HepG2 (cell line): ENCODE measurements at regions not wholly inside any gene's neighbourhood (a gene's known extent, or its start where the extent isn't known, plus 50 kb on each side); places are given as distances from the start of the nearest gene placed in this dataset.
A peak's percentile ranks its signal among the peaks of the same experiment; 100 is the strongest.

ENCODE experiments used
- ARID3A ChIP-seq: IDR thresholded peaks from 2 replicates; pipeline ENCODE4 v1.6.1; 2012; ENCODE audit warnings: low read depth, low read length, improper control_type of control experiment
- ATAD3A ChIP-seq: sonication (generic); formaldehyde crosslinking; IDR thresholded peaks from 2 replicates; pipeline ENCODE4 v1.4.0; 2020; ENCODE audit warnings: missing genetic modification reagents
- DNMT3B ChIP-seq: conservative IDR thresholded peaks from 2 replicates; pipeline ENCODE4 v1.6.1; 2016; ENCODE audit warnings: missing biosample characterization, control low read depth
- FLYWCH1 ChIP-seq: sonication (generic); formaldehyde crosslinking; IDR thresholded peaks from 2 replicates; pipeline ENCODE4 v1.8.1; 2023; ENCODE audit warnings: mild to moderate bottlenecking, missing genetic modification reagents
- FOSL1 ChIP-seq: sonication (generic); formaldehyde crosslinking; IDR thresholded peaks from 2 replicates; pipeline ENCODE4 v1.9.0; 2021; ENCODE audit warnings: missing genetic modification reagents, borderline replicate concordance
- JUND ChIP-seq: sonication (generic); formaldehyde crosslinking; IDR thresholded peaks from 2 replicates; pipeline ENCODE4 v1.8.0; 2022; ENCODE audit warnings: mild to moderate bottlenecking, missing genetic modification reagents
- KMT2A ChIP-seq: sonication (generic); formaldehyde crosslinking; IDR thresholded peaks from 2 replicates; pipeline ENCODE4 v1.4.0; 2020; ENCODE audit warnings: missing genetic modification reagents
- MATR3 ChIP-seq: sonication (generic); formaldehyde crosslinking; IDR thresholded peaks from 2 replicates; pipeline ENCODE4 v1.4.0; 2020; ENCODE audit warnings: missing genetic modification reagents
- MLXIP ChIP-seq: sonication (generic); formaldehyde crosslinking; IDR thresholded peaks from 2 replicates; pipeline ENCODE4 v1.9.0; 2021; ENCODE audit warnings: missing genetic modification reagents, borderline replicate concordance
- STAG1 ChIP-seq: sonication (generic); formaldehyde crosslinking; IDR thresholded peaks from 2 replicates; pipeline ENCODE4 v1.4.0; 2020; ENCODE audit warnings: missing genetic modification reagents
- UBTF ChIP-seq: sonication (generic); formaldehyde crosslinking; IDR thresholded peaks from 2 replicates; pipeline ENCODE4 v1.4.0; 2020; ENCODE audit warnings: mild to moderate bottlenecking, missing genetic modification reagents
- ZFP90 ChIP-seq: sonication (generic); formaldehyde crosslinking; IDR thresholded peaks from 2 replicates; pipeline ENCODE4 v1.8.0; 2022; ENCODE audit warnings: missing genetic modification reagents, mild to moderate bottlenecking, inconsistent platforms, borderline replicate concordance
- ZNF558 ChIP-seq: sonication (generic); formaldehyde crosslinking; IDR thresholded peaks from 2 replicates; pipeline ENCODE4 v1.9.0; 2022; ENCODE audit warnings: mild to moderate bottlenecking, missing genetic modification reagents, borderline replicate concordance
- ZNF577 ChIP-seq: sonication (generic); formaldehyde crosslinking; IDR thresholded peaks from 2 replicates; pipeline ENCODE4 v1.4.0; 2020; ENCODE audit warnings: mild to moderate bottlenecking, low read depth, missing genetic modification reagents, borderline replicate concordance
- ZNF607 ChIP-seq: sonication (generic); formaldehyde crosslinking; IDR thresholded peaks from 2 replicates; pipeline ENCODE4 v1.5.1; 2020; ENCODE audit warnings: missing genetic modification reagents, mild to moderate bottlenecking, borderline replicate concordance
- ZNF772 ChIP-seq: sonication (generic); formaldehyde crosslinking; IDR thresholded peaks from 2 replicates; pipeline ENCODE4 v1.5.0; 2020; ENCODE audit warnings: mild to moderate bottlenecking, missing genetic modification reagents
- ZNF773 ChIP-seq: sonication (generic); formaldehyde crosslinking; IDR thresholded peaks from 2 replicates; pipeline ENCODE4 v1.4.0; 2020; ENCODE audit warnings: missing genetic modification reagents, borderline replicate concordance
- ZNF776 ChIP-seq: sonication (generic); formaldehyde crosslinking; IDR thresholded peaks from 2 replicates; pipeline ENCODE4 v1.4.0; 2020; ENCODE audit warnings: mild to moderate bottlenecking, missing genetic modification reagents
- TF ChIP-seq, protein P1 (sequence below): sonication (generic); formaldehyde crosslinking; conservative IDR thresholded peaks from 2 replicates; pipeline ENCODE4 v1.5.0; 2020; ENCODE audit warnings: missing genetic modification reagents
- TF ChIP-seq, protein P2 (sequence below): sonication (generic); formaldehyde crosslinking; IDR thresholded peaks from 2 replicates; pipeline ENCODE4 v1.5.0; 2020; ENCODE audit warnings: mild to moderate bottlenecking, missing genetic modification reagents

DNA sequence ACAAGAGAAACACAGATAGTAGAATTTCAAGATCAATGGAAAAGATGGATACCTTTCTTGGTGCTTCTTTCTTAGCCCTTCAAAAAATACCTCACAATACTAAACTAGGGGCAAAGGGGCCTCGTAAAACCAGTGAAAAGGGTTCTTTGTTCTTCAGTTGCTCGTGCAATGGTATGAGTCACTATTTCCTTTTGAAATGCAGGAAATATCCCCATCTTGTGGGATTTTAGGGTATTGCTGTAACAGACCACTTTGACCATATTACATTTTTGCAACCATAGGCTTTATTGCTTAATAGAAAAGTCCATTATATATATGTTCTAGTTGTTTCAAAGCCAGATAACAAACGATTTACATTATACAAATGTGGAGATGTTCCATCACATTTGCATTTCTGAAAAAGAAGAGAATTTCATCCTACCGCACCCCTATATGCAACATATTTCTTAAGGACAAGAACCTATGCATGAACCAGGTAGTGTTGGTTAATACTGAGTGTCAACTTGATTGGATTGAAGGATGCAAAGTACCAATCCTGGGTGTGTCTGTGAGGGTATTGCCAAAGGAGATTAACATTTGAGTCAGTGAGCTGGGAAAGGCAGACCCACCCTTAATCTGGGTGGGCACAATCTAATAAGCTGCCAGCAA lies 88.6 kb upstream of the PKN2 start (continued):
- no peak for TF ChIP-seq ARID3A
- TF ChIP-seq ATAD3A (CRISPR knock-in tag): no peak
- TF ChIP-seq ZNF773 (CRISPR knock-in tag): no peak
- TF ChIP-seq, protein P1, sequence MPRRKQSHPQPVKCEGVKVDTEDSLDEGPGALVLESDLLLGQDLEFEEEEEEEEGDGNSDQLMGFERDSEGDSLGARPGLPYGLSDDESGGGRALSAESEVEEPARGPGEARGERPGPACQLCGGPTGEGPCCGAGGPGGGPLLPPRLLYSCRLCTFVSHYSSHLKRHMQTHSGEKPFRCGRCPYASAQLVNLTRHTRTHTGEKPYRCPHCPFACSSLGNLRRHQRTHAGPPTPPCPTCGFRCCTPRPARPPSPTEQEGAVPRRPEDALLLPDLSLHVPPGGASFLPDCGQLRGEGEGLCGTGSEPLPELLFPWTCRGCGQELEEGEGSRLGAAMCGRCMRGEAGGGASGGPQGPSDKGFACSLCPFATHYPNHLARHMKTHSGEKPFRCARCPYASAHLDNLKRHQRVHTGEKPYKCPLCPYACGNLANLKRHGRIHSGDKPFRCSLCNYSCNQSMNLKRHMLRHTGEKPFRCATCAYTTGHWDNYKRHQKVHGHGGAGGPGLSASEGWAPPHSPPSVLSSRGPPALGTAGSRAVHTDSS (CRISPR knock-in tag): no peak
- no peak for TF ChIP-seq ZNF607 (CRISPR knock-in tag)
- TF ChIP-seq ZNF577 (CRISPR knock-in tag): no peak
- no peak for TF ChIP-seq ZFP90 (CRISPR knock-in tag)
- TF ChIP-seq ZNF558 (CRISPR knock-in tag): no peak
- no peak for TF ChIP-seq ZNF772 (CRISPR knock-in tag)
- no peak for TF ChIP-seq UBTF (CRISPR knock-in tag)
- peak; percentile 74 for TF ChIP-seq STAG1
- peak; percentile 60; the same call in 1 of the 2 replicates for TF ChIP-seq FOSL1
- no peak for TF ChIP-seq FLYWCH1 (CRISPR knock-in tag)
- no peak for TF ChIP-seq DNMT3B (CRISPR knock-in tag)
- no peak for TF ChIP-seq MLXIP
- TF ChIP-seq ZNF776 (CRISPR knock-in tag): no peak
- peak; percentile 51; the same call in 1 of the 2 replicates for TF ChIP-seq JUND (CRISPR knock-in tag)
- no peak for TF ChIP-seq KMT2A (CRISPR knock-in tag)
- no peak for TF ChIP-seq MATR3 (CRISPR knock-in tag)
- TF ChIP-seq, protein P2, sequence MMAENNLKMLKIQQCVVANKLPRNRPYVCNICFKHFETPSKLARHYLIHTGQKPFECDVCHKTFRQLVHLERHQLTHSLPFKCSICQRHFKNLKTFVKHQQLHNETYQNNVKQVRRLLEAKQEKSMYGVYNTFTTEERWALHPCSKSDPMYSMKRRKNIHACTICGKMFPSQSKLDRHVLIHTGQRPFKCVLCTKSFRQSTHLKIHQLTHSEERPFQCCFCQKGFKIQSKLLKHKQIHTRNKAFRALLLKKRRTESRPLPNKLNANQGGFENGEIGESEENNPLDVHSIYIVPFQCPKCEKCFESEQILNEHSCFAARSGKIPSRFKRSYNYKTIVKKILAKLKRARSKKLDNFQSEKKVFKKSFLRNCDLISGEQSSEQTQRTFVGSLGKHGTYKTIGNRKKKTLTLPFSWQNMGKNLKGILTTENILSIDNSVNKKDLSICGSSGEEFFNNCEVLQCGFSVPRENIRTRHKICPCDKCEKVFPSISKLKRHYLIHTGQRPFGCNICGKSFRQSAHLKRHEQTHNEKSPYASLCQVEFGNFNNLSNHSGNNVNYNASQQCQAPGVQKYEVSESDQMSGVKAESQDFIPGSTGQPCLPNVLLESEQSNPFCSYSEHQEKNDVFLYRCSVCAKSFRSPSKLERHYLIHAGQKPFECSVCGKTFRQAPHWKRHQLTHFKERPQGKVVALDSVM (CRISPR knock-in tag): no peak
